Ovary (tissue), 3 donors: ENCODE measurements at regions not wholly inside any gene's neighbourhood (a gene's known extent, or its start where the extent isn't known, plus 50 kb on each side); places are given as distances from the start of the nearest gene placed in this dataset.

Source experiments
- CTCF ChIP-seq, 3 donors: fragments of 450-650 bp in 2 of 3; fragments of 200-600 bp in 1 of 3; IDR thresholded peaks; one replicate each; pipeline versions ENCODE4 v1.5.1 to v1.8.0; 2016 to 2022; ENCODE audit warnings: antibody characterized with exemption in 3 of 3, mild to moderate bottlenecking in 1 of 3
- EP300 ChIP-seq: sonication (generic); formaldehyde crosslinking; IDR thresholded peaks from one replicate; pipeline ENCODE4 v1.6.1; 2017; ENCODE audit warnings: antibody characterized with exemption
- POLR2A ChIP-seq: fragments of 450-650 bp; IDR thresholded peaks from one replicate; pipeline ENCODE4 v1.6.1; 2017; ENCODE audit warnings: antibody characterized with exemption, mild to moderate bottlenecking, moderate library complexity
- donor health status: DM: no; HTN: no; CAD: no.

DNA sequence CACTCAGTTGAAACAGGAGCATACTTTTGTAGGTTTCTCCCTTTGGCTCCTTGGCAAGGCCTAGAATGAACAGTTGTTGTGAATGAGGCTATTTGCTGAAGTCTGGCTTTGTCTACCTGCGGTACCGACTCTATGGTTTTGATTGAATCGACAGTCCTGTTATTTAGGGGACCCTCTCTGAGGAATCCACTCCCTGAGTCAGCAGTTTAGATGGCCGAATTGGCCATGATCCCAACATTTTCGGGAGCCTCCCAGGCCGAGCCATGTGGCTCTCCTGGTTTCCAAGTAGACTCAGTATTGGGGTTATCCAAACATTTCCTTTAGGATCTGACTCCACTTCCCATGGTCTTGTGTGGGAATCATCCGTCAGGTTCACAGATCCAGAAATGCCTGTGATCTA, 394.8 kb upstream of the MAF start:
- TF ChIP-seq CTCF (IDR thresholded peaks at IDR 0.05) (no peak), POLR2A (no peak), EP300 (no peak)
